ENCODE measurements at regions not wholly inside any gene's neighbourhood (a gene's known extent, or its start where the extent isn't known, plus 50 kb on each side); places are given as distances from the start of the nearest gene placed in this dataset.

DNA sequence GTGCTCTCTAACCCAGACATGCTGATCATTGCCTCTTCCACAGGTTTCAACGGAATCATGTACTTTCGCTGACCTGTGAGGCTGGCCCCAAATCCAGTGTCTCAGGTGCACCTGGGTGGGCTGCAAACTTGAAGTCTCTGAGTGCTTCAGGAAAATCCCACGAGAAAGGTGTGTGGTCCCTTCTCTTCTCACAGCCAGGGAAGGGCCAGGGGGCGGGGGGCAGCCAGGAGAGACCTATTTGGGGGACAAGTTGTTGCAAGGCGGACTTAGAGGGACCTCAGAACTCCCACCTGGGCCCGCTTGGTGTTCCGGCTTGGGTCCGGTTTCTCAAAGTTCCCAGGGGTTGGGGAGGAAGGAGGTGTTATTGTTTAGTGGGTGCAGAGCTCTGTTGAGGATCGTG is 80.0 kb downstream of the HMX1 start:
- no peak overlapping the region for H3K4me3 ChIP-seq
- H3K4me1 ChIP-seq: no peaks in the 10 kb centered on the region
- no peaks in the 10 kb centered on the region for H3K27me3 ChIP-seq
- DNase-seq (ENCODE audit: low spot score in 2 of 2): no peak
- 69 to 87% methylated on average over 8 to 9 of the region's 9 CpGs for WGBS, 2 donors
- H3K36me3 ChIP-seq: no peaks in the 10 kb centered on the region
- TF ChIP-seq, protein P1, sequence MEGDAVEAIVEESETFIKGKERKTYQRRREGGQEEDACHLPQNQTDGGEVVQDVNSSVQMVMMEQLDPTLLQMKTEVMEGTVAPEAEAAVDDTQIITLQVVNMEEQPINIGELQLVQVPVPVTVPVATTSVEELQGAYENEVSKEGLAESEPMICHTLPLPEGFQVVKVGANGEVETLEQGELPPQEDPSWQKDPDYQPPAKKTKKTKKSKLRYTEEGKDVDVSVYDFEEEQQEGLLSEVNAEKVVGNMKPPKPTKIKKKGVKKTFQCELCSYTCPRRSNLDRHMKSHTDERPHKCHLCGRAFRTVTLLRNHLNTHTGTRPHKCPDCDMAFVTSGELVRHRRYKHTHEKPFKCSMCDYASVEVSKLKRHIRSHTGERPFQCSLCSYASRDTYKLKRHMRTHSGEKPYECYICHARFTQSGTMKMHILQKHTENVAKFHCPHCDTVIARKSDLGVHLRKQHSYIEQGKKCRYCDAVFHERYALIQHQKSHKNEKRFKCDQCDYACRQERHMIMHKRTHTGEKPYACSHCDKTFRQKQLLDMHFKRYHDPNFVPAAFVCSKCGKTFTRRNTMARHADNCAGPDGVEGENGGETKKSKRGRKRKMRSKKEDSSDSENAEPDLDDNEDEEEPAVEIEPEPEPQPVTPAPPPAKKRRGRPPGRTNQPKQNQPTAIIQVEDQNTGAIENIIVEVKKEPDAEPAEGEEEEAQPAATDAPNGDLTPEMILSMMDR (IDR thresholded peaks at IDR 0.05): no peak
- TF ChIP-seq EP300 (IDR thresholded peaks at IDR 0.05) (no peak), POLR2A (IDR thresholded peaks at IDR 0.05) (no peak)
- H3K27ac ChIP-seq: no peak overlapping the region
- peaks cover 0 to 18% (median 0%) of the 10 kb centered on the region in 4 donors for H3K9me3 ChIP-seq

DNA sequence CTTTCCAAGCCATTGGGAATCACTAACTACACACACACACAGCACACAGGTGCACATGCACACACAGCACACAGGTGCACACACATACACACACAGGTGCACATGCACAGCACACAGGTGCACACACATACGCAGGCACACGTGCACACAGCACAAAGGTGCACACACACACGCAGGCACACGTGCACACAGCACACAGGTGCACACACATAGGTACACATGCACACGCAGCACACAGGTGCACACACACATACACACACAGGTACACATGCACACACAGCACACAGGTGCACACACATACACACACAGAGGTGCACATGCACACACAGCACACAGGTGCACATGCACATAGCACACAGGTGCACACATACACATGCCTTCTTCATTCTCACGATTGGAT is 80.9 kb downstream of the HMX1 start:
- peaks cover 0 to 18% (median 0%) of the 10 kb centered on the region in 4 donors for H3K9me3 ChIP-seq
- H3K4me1 ChIP-seq: no peaks in the 10 kb centered on the region
- 79 to 84% methylated on average over 6 of the region's 6 CpGs for WGBS, 2 donors
- no peaks in the 10 kb centered on the region for H3K36me3 ChIP-seq
- no peaks in the 10 kb centered on the region for H3K27me3 ChIP-seq
- H3K27ac ChIP-seq: no peak overlapping the region
- H3K4me3 ChIP-seq: no peak overlapping the region
- TF ChIP-seq, protein P1 (IDR thresholded peaks at IDR 0.05): no peak
- TF ChIP-seq POLR2A (IDR thresholded peaks at IDR 0.05): no peak
- no peak for TF ChIP-seq EP300 (IDR thresholded peaks at IDR 0.05)
- DNase-seq (ENCODE audit: low spot score in 2 of 2): no peak

DNA sequence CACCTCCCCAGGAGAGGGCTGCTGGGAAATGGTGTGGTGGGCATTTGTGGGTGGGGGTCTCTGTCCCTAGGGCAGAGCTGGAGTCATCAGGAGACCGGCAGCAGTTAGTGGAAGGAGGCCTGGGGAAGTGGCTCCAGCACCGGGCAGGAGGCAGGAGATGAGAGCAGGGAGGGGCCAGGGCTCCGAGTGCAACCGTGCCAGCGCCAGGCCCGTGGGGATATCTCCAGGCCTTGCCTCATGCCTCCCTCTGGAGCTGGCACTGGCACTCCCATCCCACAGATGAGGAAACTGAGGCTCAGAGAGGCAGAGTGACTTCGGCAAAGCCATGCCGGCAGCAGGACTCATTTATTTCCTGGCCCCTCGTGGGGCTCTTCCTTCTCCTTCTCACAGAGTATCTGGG is 83.5 kb downstream of the HMX1 start:
- Histone ChIP-seq H3K9me3 (peaks cover 0 to 4% (median 0%) of the 10 kb centered on the region in 4 donors), H3K4me1 (no peaks in the 10 kb centered on the region), H3K27me3 (no peaks in the 10 kb centered on the region), H3K4me3 (no peak overlapping the region), H3K27ac (no peak overlapping the region), H3K36me3 (no peaks in the 10 kb centered on the region)
- TF ChIP-seq POLR2A (IDR thresholded peaks at IDR 0.05) (no peak), EP300 (IDR thresholded peaks at IDR 0.05) (no peak)
- TF ChIP-seq, protein P1 (IDR thresholded peaks at IDR 0.05): no peak
- 70 to 77% methylated on average over 8 to 9 of the region's 9 CpGs for WGBS, 2 donors
- DNase-seq (ENCODE audit: low spot score in 2 of 2): no peak

DNA sequence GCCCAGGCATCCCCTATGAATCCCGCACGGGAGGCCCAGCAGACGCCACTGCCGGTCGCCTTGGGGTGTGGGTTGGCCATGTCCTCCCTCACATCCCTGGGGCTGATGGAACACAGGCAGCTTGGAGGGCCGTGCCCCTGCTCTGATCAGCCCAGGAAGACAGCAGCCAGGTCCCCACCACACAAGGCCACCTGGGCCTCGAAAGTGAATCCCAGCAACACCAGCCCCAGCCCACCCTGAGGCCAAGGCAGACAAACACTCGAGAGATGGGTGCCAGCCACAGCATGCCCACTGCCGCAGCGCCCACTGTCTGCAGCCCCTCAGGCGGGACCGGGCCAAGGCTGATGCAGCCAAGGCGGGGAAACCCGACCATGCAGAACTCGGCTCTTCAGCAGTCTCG is 85.5 kb downstream of the HMX1 start:
- DNase-seq (ENCODE audit: low spot score in 2 of 2): no peak
- peaks cover 0 to 8% (median 0%) of the 10 kb centered on the region in 4 donors for H3K9me3 ChIP-seq
- no peaks in the 10 kb centered on the region for H3K4me1 ChIP-seq
- no peak overlapping the region for H3K27ac ChIP-seq
- TF ChIP-seq POLR2A (IDR thresholded peaks at IDR 0.05) (no peak), EP300 (IDR thresholded peaks at IDR 0.05) (no peak)
- TF ChIP-seq, protein P1 (IDR thresholded peaks at IDR 0.05): no peak
- whole genome bisulfite sequencing, 2 donors: 78 to 79% methylated on average over 14 to 16 of the region's 16 CpGs
- no peak overlapping the region for H3K4me3 ChIP-seq
- no peaks in the 10 kb centered on the region for H3K36me3 ChIP-seq
- H3K27me3 ChIP-seq: no peaks in the 10 kb centered on the region

DNA sequence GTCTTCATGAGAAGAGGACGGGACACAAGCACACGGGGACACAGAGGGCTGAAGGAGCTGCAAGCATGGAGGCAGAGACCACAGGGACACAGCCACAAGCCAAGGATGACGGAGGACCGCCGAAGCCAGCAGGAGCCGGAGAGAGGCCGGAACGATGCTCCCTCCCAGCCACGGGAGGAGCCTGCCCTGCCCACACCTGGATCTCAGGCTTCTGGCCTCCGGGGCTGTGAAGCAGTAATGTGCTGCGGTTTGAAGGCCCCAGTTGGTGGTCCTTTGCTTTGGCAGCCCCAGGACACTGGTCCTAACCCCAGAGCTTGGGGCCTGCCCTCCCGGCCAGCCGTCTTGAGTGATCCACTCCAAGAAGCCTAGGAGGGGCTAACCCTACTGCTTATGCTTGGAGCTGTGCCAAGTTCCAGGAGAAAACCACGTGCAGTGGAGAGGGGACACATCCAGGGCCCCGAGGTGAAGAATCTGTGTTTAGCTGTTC is 85.9 kb downstream of the HMX1 start:
- DNase-seq (ENCODE audit: low spot score in 2 of 2): no peak
- peaks cover 0 to 8% (median 0%) of the 10 kb centered on the region in 4 donors for H3K9me3 ChIP-seq
- 59 to 83% methylated on average over 10 to 13 of the region's 15 CpGs for WGBS, 2 donors
- no peaks in the 10 kb centered on the region for H3K4me1 ChIP-seq
- H3K4me3 ChIP-seq: no peak overlapping the region
- H3K36me3 ChIP-seq: no peaks in the 10 kb centered on the region
- no peaks in the 10 kb centered on the region for H3K27me3 ChIP-seq
- no peak for TF ChIP-seq POLR2A (IDR thresholded peaks at IDR 0.05)
- TF ChIP-seq, protein P1 (IDR thresholded peaks at IDR 0.05): no peak
- TF ChIP-seq EP300 (IDR thresholded peaks at IDR 0.05): no peak
- no peak overlapping the region for H3K27ac ChIP-seq

All from tibial nerve (tissue), 4 donors.